ENCODE measurements at regions not wholly inside any gene's neighbourhood (a gene's known extent, or its start where the extent isn't known, plus 50 kb on each side); places are given as distances from the start of the nearest gene placed in this dataset.

GRCh38 chr1:213584272-213584671, 403.5 kb upstream of the PROX1 start:
- no peaks in the 10 kb centered on the region for H3K27me3 Mint-ChIP-seq
- H3K9me3 ChIP-seq (ENCODE audit: control extremely low read depth in 1 of 3, control insufficient read depth in 2 of 3, insufficient read depth in 1 of 3, low read length in 2 of 3), result no peaks in the 10 kb centered on the region
- no peak overlapping the region for H3K4me3 ChIP-seq (ENCODE audit: control extremely low read depth in 1 of 5, extremely low read depth in 1 of 5, insufficient read depth in 1 of 5, low read depth in 2 of 5, low read length in 4 of 5)
- no peaks in the 10 kb centered on the region for H3K4me1 ChIP-seq (ENCODE audit: control insufficient read depth in 2 of 2, insufficient read depth in 2 of 2, low read length in 2 of 2)
- TF ChIP-seq, protein P1, sequence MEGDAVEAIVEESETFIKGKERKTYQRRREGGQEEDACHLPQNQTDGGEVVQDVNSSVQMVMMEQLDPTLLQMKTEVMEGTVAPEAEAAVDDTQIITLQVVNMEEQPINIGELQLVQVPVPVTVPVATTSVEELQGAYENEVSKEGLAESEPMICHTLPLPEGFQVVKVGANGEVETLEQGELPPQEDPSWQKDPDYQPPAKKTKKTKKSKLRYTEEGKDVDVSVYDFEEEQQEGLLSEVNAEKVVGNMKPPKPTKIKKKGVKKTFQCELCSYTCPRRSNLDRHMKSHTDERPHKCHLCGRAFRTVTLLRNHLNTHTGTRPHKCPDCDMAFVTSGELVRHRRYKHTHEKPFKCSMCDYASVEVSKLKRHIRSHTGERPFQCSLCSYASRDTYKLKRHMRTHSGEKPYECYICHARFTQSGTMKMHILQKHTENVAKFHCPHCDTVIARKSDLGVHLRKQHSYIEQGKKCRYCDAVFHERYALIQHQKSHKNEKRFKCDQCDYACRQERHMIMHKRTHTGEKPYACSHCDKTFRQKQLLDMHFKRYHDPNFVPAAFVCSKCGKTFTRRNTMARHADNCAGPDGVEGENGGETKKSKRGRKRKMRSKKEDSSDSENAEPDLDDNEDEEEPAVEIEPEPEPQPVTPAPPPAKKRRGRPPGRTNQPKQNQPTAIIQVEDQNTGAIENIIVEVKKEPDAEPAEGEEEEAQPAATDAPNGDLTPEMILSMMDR (IDR thresholded peaks at IDR 0.05), result no peak
- no peak for TF ChIP-seq EZH2 (IDR thresholded peaks at IDR 0.05; ENCODE audit: borderline replicate concordance, insufficient read depth, low read depth, low read length, poor library complexity, severe bottlenecking)
- H3K4me1 Mint-ChIP-seq, result no peaks in the 10 kb centered on the region
- no peaks in the 10 kb centered on the region for H4K20me1 ChIP-seq (ENCODE audit: control insufficient read depth, insufficient read depth, low read length, poor library complexity, severe bottlenecking)
- H3K9ac ChIP-seq (ENCODE audit: low read length), result no peak overlapping the region
- no CpG with 5 or more reads among the region's 2 CpGs for WGBS (ENCODE audit: insufficient coverage)
- ATAC-seq (ENCODE audit: low read depth) (no peak), DNase-seq (no peak)
- no peak overlapping the region for H3K4me2 ChIP-seq (replicated peaks; ENCODE audit: low read depth, low read length, poor library complexity, severe bottlenecking)
- H3K27ac Mint-ChIP-seq, result no peak overlapping the region
- H3K4me3 Mint-ChIP-seq, result no peak overlapping the region
- H3K27ac ChIP-seq (ENCODE audit: low read length in 2 of 2), result no peak overlapping the region
- CTCF ChIA-PET, result no interaction called here
- no peaks in the 10 kb centered on the region for H3K79me2 ChIP-seq (ENCODE audit: control insufficient read depth, insufficient read depth, low read length)
- no peak overlapping the region for H2AFZ ChIP-seq (ENCODE audit: insufficient read depth, low read depth, low read length, poor library complexity, severe bottlenecking)
- no peaks in the 10 kb centered on the region for H3K36me3 ChIP-seq (replicated peaks in 1 of 2; ENCODE audit: control extremely low read depth in 1 of 2, control insufficient read depth in 1 of 2, extremely low read depth in 1 of 2, insufficient read depth in 2 of 2, low read length in 1 of 2)
- H3K27me3 ChIP-seq (replicated peaks in 1 of 4; ENCODE audit: control extremely low read depth in 1 of 4, control insufficient read depth in 3 of 4, insufficient read depth in 4 of 4, low read length in 3 of 4), result peaks cover 0 to 2% (median 0%) of the 10 kb centered on the region in 4 experiments
- POLR2A ChIA-PET, result no interaction called here
- no peaks in the 10 kb centered on the region for H3K9me3 Mint-ChIP-seq (ENCODE audit: insufficient read depth)
- intact Hi-C loops (cut with micrococcal nuclease), result no loop called here

- no peak overlapping the region for H2AFZ ChIP-seq (ENCODE audit: insufficient read depth, low read depth, low read length, poor library complexity, severe bottlenecking)
- no peak overlapping the region for H3K4me3 ChIP-seq (ENCODE audit: control extremely low read depth in 1 of 5, extremely low read depth in 1 of 5, insufficient read depth in 1 of 5, low read depth in 2 of 5, low read length in 4 of 5)
- H3K79me2 ChIP-seq (ENCODE audit: control insufficient read depth, insufficient read depth, low read length), result no peaks in the 10 kb centered on the region
- no peaks in the 10 kb centered on the region for H3K36me3 ChIP-seq (replicated peaks in 1 of 2; ENCODE audit: control extremely low read depth in 1 of 2, control insufficient read depth in 1 of 2, extremely low read depth in 1 of 2, insufficient read depth in 2 of 2, low read length in 1 of 2)
- no peak overlapping the region for H3K27ac ChIP-seq (ENCODE audit: low read length in 2 of 2)
- Mint-ChIP-seq H3K9me3 (ENCODE audit: insufficient read depth) (no peaks in the 10 kb centered on the region), H3K4me3 (no peak overlapping the region), H3K27me3 (no peaks in the 10 kb centered on the region), H3K4me1 (no peaks in the 10 kb centered on the region), H3K27ac (no peak overlapping the region)
- DNase-seq (no peak), ATAC-seq (ENCODE audit: low read depth) (no peak)
- no peaks in the 10 kb centered on the region for H4K20me1 ChIP-seq (ENCODE audit: control insufficient read depth, insufficient read depth, low read length, poor library complexity, severe bottlenecking)
- CTCF ChIA-PET, result no interaction called here
- H3K4me2 ChIP-seq (replicated peaks; ENCODE audit: low read depth, low read length, poor library complexity, severe bottlenecking), result no peak overlapping the region
- no peaks in the 10 kb centered on the region for H3K9me3 ChIP-seq (ENCODE audit: control extremely low read depth in 1 of 3, control insufficient read depth in 2 of 3, insufficient read depth in 1 of 3, low read length in 2 of 3)
- H3K27me3 ChIP-seq (replicated peaks in 1 of 4; ENCODE audit: control extremely low read depth in 1 of 4, control insufficient read depth in 3 of 4, insufficient read depth in 4 of 4, low read length in 3 of 4), result peaks cover 0 to 2% (median 0%) of the 10 kb centered on the region in 4 experiments
- POLR2A ChIA-PET, result no interaction called here
- WGBS (ENCODE audit: insufficient coverage), result 94% methylated on average over 2 of the region's 2 CpGs
- intact Hi-C loops (cut with micrococcal nuclease), result no loop called here
- no peaks in the 10 kb centered on the region for H3K4me1 ChIP-seq (ENCODE audit: control insufficient read depth in 2 of 2, insufficient read depth in 2 of 2, low read length in 2 of 2)
- TF ChIP-seq, protein P1 (IDR thresholded peaks at IDR 0.05), result no peak
- no peak overlapping the region for H3K9ac ChIP-seq (ENCODE audit: low read length)
Measured at GRCh38 chr1:213585402-213585801, 402.4 kb upstream of the PROX1 start.

Measured in B cell (primary cell).